ENCODE measurements at regions not wholly inside any gene's neighbourhood (a gene's known extent, or its start where the extent isn't known, plus 50 kb on each side); places are given as distances from the start of the nearest gene placed in this dataset.

GRCh38 chr7:1359681-1360485 lies 99.4 kb downstream of the MICALL2 start:
- no peak for DNase-seq (ENCODE audit: low spot score)

GRCh38 chr7:1360521-1360971 lies 98.7 kb downstream of the MICALL2 start:
- no peak for DNase-seq (ENCODE audit: low spot score)

GRCh38 chr7:1361016-1361755 lies 98.1 kb downstream of the MICALL2 start:
- no peak for DNase-seq (ENCODE audit: low spot score)

- DNase-seq (ENCODE audit: low spot score): no peak
Measured at GRCh38 chr7:1361756-1362125, 97.5 kb downstream of the MICALL2 start.

- no peak for DNase-seq (ENCODE audit: low spot score)
Measured at GRCh38 chr7:1362301-1362700, 97.0 kb downstream of the MICALL2 start.

GRCh38 chr7:1364068-1364905 lies 95.0 kb downstream of the MICALL2 start:
- DNase-seq (ENCODE audit: low spot score): no peak

GRCh38 chr7:1364906-1365570 lies 94.2 kb downstream of the MICALL2 start:
- DNase-seq (ENCODE audit: low spot score): no peak

GRCh38 chr7:1365846-1366245 lies 93.4 kb downstream of the MICALL2 start:
- no peak for DNase-seq (ENCODE audit: low spot score)

GRCh38 chr7:1366801-1367405 lies 92.4 kb downstream of the MICALL2 start:
- no peak for DNase-seq (ENCODE audit: low spot score)

- no peak for DNase-seq (ENCODE audit: low spot score)
Measured at GRCh38 chr7:1367501-1368183, 91.6 kb downstream of the MICALL2 start.

GRCh38 chr7:1368184-1368681 lies 91.0 kb downstream of the MICALL2 start:
- no peak for DNase-seq (ENCODE audit: low spot score)

GRCh38 chr7:1368682-1369571 lies 90.3 kb downstream of the MICALL2 start:
- DNase-seq (ENCODE audit: low spot score): no peak

- DNase-seq (ENCODE audit: low spot score): no peak
Measured at GRCh38 chr7:1369916-1370657, 89.2 kb downstream of the MICALL2 start.

GRCh38 chr7:1370738-1371137 lies 88.5 kb downstream of the MICALL2 start:
- no peak for DNase-seq (ENCODE audit: low spot score)

GRCh38 chr7:1372063-1372462 lies 87.2 kb downstream of the MICALL2 start:
- no peak for DNase-seq (ENCODE audit: low spot score)

- DNase-seq (ENCODE audit: low spot score): no peak
Measured at GRCh38 chr7:1372671-1373379, 86.4 kb downstream of the MICALL2 start.

GRCh38 chr7:1377111-1377909 lies 82.0 kb downstream of the MICALL2 start:
- DNase-seq (ENCODE audit: low spot score): no peak
